WI38 (cell line): ENCODE measurements at regions not wholly inside any gene's neighbourhood (a gene's known extent, or its start where the extent isn't known, plus 50 kb on each side); places are given as distances from the start of the nearest gene placed in this dataset.

Experiments used
- H3K4me3 ChIP-seq: 2 replicates; pipeline ENCODE4 v1.5.1; 2011; ENCODE audit warnings: low read depth, mild to moderate bottlenecking, control low read depth, low read length
- CTCF ChIP-seq: IDR thresholded peaks from 2 replicates; pipeline ENCODE4 v1.5.1; 2012; ENCODE audit warnings: low read depth, mild to moderate bottlenecking, control low read depth, low read length

GRCh38 chr10:128213156-128213555 lies 86.9 kb upstream of the MKI67 start:
- no peak overlapping the region for H3K4me3 ChIP-seq
- no peak for TF ChIP-seq CTCF

- TF ChIP-seq CTCF: no peak
- H3K4me3 ChIP-seq: no peak overlapping the region
These were observed 89.5 kb upstream of the MKI67 start for GRCh38 chr10:128215733-128216132.

- TF ChIP-seq CTCF: no peak
- no peak overlapping the region for H3K4me3 ChIP-seq
These were observed 90.9 kb upstream of the MKI67 start for GRCh38 chr10:128217136-128217535.

GRCh38 chr10:128218161-128218560 lies 91.9 kb upstream of the MKI67 start:
- no peak overlapping the region for H3K4me3 ChIP-seq
- TF ChIP-seq CTCF: no peak

GRCh38 chr10:128219295-128219694 lies 93.1 kb upstream of the MKI67 start:
- TF ChIP-seq CTCF: no peak
- H3K4me3 ChIP-seq: no peak overlapping the region

- TF ChIP-seq CTCF: no peak
- H3K4me3 ChIP-seq: no peak overlapping the region
These were observed 93.8 kb upstream of the MKI67 start for GRCh38 chr10:128220021-128220420.

GRCh38 chr10:128221117-128221516 lies 94.9 kb upstream of the MKI67 start:
- TF ChIP-seq CTCF: no peak
- no peak overlapping the region for H3K4me3 ChIP-seq
